ENCODE measurements at regions not wholly inside any gene's neighbourhood (a gene's known extent, or its start where the extent isn't known, plus 50 kb on each side); places are given as distances from the start of the nearest gene placed in this dataset.
"Not testable (repeated sequence)": the region's sequence is repeated elsewhere in the genome, so short reads cannot be mapped to it uniquely, and the experiment has no call there.

- DNase-seq: no peak
Measured at GRCh38 chr1:221992427-221992826, 250.5 kb upstream of the DUSP10 start.

DNA sequence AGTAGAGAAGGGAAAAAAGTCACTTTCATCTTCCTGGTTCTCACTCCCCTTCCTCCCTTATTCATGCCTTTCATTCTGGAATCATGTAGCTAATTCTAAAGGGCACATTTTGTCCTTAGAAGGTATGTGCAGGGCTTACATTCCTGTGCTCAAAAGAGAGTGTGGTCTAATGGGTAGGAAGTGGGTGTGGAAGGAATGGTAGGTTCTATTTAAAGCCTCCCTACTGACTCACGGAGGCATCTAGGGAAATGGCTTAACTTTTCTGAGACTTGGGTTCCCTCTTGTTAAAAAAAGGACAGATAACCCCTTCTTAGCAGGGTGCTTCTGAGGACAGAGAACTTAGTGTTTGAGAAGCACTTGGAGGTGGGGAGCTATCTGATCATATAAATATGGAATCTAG, 249.3 kb upstream of the DUSP10 start:
- peak; percentile 80 for DNase-seq

DNA sequence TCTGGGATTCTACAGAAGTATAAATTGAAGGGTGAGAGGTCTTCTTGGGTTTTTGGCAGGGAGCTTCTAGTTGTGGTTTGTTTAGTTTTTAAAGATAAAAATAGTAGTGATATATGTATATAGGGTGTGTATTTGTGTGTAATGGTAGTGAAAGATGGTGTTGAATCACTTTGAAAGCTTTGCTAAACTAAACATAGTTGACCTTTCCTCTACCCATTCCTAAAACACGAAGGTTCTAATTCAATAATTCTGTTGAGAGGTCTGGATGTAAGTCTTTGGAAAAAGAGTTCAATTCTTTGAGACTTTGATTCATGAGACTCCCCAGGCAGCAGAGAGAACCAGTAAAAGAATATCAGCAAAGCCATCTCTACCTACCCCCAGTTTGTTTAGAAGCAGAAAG, 247.9 kb upstream of the DUSP10 start:
- peak; percentile 9 for DNase-seq

DNA sequence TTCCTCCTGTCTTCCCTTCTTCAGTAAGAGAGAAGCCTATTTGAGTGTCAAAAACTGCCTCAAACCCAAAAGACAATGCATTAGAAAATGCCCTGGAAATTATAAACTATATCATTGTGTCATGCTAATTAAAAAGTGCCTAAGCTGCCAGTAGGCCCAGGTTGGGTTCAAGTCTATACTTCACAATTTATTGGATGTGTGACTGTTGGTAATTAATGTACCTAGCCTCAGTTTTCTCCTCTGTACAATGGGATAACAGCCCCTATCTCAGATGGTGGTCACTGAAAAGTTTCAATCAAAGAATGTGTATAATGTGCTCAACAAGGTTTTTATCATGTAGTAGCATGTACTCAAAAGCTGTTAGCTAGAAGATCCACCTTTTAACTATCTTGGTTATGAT, 246.9 kb upstream of the DUSP10 start:
- DNase-seq: no peak

DNA sequence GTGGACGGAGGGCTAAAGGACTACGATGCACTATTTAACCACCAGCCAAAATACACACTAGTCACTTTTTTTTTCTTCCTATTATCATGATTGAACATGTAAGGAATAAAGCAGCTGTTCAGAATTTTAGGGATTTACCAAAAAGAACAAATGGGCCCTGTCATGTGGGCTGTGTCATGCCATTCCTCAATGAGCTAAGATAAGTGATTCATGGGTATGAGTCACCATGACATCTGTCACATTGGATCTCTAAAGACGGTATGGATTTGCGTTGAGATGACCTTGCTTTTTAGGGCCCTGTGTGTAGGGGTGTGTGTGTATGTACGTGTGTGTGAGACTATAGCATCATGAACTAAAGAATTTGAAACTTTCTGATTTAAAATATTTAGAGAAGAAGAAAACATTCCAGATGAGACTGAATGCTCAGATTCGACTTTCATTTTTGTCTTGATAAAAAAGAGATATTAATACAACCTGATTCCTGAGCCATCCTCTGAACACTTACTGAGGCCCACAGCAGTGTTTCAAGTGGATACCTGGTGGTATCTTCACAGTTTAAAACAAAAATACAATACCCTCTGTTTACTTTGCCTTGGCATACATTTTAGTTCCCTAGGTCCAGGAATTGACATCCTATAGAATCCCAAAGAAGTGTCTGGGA, 246.1 kb upstream of the DUSP10 start:
- DNase-seq: peak; percentile 86

DNA sequence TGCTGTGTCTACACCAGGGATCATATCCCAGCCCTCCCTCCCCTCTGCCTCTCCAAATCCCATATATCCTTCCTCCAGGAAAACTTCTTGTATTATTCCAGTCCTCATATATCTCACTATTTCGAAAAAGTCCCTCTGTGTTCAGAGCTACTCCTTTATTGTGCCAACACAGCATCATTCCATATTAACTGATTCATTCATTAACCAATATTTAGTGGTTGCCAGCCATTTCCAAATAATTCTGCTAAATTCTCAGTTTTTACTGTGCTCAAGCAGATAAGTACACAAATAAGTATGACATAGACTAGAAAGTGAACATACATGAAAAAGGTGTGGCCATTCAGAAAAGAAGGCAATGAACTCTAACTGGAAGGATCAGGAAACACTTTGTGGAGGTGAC, 241.6 kb upstream of the DUSP10 start:
- DNase-seq: peak; percentile 21

- DNase-seq: peak; percentile 51
Measured at GRCh38 chr1:221981461-221981860, 239.6 kb upstream of the DUSP10 start.

- DNase-seq: no peak
Measured at GRCh38 chr1:221979444-221980032, 237.6 kb upstream of the DUSP10 start.

DNA sequence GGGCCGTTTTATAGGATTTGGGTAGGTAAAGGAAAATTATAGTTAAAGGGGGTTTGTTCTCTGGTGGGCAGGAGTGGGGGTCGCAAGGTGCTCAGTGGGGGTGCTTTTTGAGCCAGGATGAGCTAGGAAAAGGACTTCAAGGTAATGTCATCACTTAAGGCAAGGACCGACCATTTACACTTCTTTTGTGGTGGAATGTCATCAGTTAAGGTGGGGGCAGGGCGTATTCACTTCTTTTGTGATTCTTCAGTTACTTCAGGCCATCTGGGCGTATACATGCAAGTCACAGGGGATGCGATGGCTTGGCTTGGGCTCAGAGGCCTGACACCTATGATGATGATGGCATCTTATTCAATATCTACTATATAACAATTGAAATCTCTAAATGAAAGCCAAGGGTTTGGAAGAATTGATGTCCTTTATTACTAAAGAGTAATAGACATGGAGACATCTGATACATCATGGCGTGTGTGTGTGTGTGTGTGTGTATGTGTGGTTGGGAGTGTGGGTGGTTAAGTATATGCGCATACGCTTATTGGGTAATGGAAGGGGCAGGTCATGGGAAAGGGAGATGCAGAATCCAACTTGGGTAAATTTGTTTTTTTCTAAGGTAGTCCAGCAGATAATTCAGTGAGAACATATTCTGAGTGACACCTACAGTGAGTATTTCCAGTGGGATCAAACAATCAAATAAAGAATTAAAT, 236.9 kb upstream of the DUSP10 start:
- not testable (repeated sequence) for DNase-seq

- not testable (repeated sequence) for DNase-seq
Measured at GRCh38 chr1:221973787-221974186, 231.9 kb upstream of the DUSP10 start.

DNA sequence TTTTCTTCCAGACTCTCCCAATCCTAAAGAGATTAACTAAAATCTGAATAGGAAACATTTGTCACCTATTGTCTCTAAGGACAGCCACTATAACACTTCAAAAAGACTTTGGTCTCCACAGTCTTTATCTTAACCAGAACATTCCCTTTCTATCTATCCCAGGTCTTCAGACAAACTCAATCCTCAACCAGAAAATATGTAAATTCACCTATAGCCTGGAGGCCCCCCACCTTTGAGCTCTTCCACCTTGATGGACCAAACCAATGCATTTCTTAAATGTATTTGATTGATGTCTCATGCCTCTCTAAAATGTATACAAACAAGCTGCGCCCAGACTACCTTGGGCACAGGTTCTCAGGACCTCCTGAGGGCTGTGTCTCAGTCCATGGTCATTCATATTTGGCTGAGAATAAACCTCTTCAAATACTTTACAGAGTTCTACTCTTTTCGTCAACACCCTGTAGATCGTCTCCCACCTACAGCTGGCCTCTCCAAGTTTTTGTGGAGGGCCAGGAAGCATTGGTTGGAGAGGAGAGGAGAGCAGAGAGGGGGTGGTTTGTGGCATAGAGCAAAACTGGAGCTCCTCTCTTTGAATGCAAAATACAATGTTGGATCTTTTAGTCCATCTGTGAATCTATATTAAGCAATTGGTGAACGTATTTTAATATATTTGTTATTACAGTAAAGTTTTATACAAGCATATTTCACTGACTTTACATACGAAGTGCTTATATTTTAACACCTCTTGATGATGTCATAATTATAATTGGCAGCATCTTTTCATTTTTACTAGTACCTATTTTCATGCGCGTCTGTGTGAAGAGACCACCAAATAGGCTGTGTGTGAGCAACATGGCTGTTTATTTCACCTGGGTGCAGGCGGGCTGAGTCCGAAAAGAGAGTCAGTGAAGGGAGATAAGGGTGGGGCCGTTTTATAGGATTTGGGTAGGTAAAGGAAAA, 230.7 kb upstream of the DUSP10 start:
- DNase-seq: no peak

DNA sequence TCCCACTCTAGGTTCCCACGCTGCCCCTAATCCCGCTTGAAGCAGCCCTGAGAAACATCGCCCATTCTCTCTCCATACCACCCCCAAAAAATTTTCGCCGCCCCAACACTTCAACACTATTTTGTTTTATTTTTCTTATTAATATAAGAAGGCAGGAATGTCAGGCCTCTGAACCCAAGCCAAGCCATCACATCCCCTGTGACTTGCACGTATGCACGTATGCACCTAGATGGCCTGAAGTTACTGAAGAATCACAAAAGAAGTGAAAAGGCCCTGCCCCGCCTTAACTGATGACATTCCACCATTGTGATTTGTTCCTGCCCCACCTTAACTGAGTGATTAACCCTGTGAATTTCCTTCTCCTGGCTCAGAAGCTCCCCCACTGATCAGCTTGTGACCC, 229.1 kb upstream of the DUSP10 start:
- not testable (repeated sequence) for DNase-seq

DNA sequence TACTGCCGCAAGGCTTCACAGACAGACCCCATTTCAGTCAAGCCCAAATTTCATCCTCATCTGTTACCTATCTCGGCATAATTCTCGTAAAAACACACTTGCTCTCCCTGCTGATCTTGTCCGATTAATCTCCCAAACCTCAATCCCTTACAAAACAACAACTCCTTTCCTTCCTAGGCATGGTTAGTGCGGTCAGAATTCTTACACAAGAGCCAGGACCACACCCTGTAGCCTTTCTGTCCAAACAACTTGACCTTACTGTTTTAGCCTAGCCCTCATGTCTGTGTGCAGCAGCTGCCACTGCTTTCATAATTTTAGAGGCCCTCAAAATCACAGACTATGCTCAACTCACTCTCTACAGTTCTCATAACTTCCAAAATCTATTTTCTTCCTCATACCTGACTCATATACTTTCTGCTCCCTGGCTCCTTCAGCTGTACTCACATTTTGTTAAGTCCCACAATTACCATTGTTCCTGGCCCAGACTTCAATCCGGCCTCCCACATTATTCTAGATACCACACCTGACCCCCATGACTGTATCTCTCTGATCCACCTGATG, 227.5 kb upstream of the DUSP10 start:
- DNase-seq: not testable (repeated sequence)

DNA sequence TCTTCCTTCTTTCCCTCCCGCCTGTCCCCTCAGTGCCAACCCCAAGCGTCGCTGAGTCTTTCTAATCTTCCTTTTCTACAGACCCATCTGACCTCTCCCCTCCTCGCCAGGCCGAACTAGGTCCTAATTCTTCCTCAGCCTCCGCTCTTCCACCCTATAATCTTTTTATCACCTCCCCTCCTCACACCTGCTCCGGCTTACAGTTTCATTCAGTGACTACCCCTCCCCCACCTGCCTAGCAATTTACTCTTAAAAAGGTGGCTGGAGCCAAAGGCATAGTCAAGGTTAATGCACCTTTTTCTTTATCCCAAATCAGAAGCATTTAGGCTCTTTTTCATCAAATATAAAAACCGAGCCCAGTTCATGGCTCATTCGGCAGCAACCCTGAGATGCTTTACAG, 225.6 kb upstream of the DUSP10 start:
- DNase-seq: not testable (repeated sequence)

GRCh38 chr1:221966888-221967287, 225.0 kb upstream of the DUSP10 start:
- not testable (repeated sequence) for DNase-seq

- DNase-seq: not testable (repeated sequence)
Measured at GRCh38 chr1:221965891-221966290, 224.0 kb upstream of the DUSP10 start.

DNA sequence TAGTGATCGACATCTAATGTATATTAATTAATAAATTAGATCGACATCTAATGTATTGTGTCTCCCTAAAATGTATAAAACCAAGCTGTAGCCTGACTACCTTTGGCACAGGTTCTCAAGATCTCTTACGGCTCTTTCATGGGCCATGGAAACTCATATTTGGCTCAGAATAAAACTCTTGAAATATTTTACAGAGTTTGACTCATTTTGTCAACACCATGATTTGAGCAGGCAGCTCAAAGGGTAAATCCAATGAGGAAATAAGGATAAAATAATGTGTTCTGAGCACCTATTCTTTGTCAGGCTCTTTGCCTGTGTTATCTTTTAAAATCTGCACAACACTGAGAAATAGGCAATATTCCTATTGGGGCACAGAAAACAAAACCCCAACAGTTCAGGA, 223.4 kb upstream of the DUSP10 start:
- DNase-seq: no peak

- no peak for DNase-seq
Measured at GRCh38 chr1:221963742-221964141, 221.9 kb upstream of the DUSP10 start.

DNA sequence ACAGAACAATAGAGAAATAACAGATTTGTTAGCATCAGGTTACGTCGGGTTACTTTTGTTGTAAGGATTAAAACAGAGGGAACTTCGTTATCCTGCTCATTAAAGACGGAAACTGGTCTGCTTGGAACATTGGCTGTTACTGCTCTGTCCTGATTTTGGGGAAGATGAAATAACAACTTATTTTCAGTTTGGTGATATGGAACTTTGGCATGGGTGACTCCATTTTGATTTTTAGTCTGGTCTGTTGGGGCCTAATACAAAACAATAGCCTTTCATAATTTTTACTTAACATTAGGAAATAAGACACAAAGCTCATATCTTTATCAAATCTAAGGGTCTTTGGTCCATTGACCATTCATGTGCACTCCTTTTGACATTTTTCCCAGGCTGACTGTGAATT, 220.5 kb upstream of the DUSP10 start:
- no peak for DNase-seq

- peak; percentile 44 for DNase-seq
Measured at GRCh38 chr1:221961532-221962292, 219.8 kb upstream of the DUSP10 start.

- DNase-seq: peak; percentile 18
Measured at GRCh38 chr1:221958161-221958562, 216.3 kb upstream of the DUSP10 start.

- DNase-seq: not testable (repeated sequence)
Measured at GRCh38 chr1:221957350-221957749, 215.5 kb upstream of the DUSP10 start.
